ENCODE measurements at regions not wholly inside any gene's neighbourhood (a gene's known extent, or its start where the extent isn't known, plus 50 kb on each side); places are given as distances from the start of the nearest gene placed in this dataset.

GRCh38 chr11:32039149-32039548, 51.7 kb upstream of the RCN1 start:
- DNase-seq (ENCODE audit: extremely low read depth in 1 of 11, low read depth in 9 of 11, low spot score in 4 of 11): no peak

DNA sequence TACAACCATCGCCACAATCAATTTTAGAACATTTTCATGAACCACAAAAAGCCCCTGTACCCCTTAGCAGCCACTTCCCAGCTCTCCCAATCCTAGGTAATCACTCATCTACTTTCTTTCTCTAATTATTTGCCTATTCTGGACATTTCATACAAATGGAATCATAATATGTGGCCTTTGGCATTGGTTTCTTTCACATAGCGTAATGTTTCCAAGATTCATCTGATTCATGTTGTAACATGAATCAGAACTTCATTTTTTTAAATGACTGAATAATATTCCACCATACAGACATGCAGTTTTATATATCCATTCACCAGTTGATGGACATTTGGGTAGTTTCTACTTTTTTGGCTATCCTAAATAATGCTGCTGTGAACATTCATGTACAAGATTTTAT, 56.2 kb upstream of the RCN1 start:
- no peak for DNase-seq (ENCODE audit: extremely low read depth in 1 of 11, low read depth in 9 of 11, low spot score in 4 of 11)

DNA sequence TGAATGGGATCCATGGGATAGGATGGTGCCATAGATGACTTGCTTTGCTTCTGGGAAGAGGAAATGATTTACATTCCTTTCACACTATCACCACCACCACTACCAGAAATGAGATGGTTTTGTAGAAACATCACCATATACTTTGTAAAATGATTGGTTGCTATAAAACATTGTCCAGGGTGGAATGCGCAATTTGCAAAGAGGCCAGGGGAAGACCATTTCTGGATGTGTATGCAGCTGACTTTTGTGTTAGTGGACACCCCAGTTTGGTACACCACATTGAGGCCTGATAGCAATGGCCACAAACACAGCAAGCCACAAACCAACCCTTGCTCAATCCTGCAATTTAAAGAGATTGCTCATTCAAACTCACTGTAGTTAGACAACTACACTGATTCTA, 56.7 kb upstream of the RCN1 start:
- DNase-seq (ENCODE audit: extremely low read depth in 1 of 11, low read depth in 9 of 11, low spot score in 4 of 11): no peak

- no peak for DNase-seq (ENCODE audit: extremely low read depth in 1 of 11, low read depth in 9 of 11, low spot score in 4 of 11)
Measured at GRCh38 chr11:32033491-32033890, 57.4 kb upstream of the RCN1 start.

DNA sequence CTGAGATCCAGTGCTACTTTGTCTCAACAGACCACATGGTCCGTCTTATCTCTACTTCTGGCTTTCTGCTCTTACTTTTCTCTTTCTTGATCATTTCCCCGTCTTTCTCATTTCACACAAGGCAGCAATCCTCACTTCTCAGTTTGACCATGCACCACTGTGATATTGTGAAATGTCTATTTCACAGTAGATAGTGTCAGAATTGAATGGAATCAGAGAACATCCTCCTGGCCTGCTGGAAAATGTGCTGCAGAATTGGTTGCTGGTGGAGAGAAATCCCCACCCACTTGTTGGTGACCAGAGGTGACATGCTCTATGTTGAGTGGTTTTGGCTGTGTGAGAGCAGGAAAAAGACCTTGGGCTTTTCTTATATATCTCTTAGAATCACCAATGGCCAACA, 57.8 kb upstream of the RCN1 start:
- DNase-seq (ENCODE audit: extremely low read depth in 1 of 11, low read depth in 9 of 11, low spot score in 4 of 11): no peak

DNA sequence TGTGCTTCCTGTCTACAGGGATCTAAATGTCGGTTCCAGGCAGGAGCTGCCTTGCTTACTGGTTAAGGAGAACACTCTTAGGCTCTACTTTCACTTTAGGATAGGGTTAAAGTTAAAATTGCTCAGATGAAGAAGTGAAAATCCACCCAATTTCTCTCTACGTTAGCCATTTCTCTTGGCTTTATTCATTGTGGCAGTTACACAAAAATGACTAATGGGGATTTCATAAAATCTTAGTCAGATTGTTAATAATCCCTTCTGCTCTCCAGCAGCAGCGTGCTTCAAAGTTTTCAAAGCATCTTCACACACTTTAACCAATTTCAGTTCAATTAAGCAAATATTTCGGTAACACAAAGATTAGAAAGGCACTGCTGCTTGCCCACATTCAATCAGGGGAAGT, 58.4 kb upstream of the RCN1 start:
- no peak for DNase-seq (ENCODE audit: extremely low read depth in 1 of 11, low read depth in 9 of 11, low spot score in 4 of 11)

DNA sequence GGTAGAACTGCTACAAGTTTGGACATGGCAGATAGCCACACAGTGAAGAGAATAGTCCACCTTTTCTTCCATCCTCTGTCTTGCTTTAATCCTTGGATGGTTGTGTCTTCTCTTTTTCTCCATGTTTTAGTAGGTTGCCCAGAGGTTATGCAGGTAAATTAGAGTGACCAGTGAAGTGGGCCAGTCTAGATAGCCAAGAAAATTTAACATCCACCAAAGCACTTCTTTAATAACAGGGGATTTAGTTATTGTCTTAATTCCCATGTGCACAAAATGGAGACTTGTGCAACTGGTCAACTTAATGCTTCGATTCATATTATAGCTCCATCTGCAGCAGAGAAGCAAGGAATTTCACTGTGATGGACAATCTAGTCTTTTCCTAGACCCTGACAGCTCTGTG, 58.8 kb upstream of the RCN1 start:
- no peak for DNase-seq (ENCODE audit: extremely low read depth in 1 of 11, low read depth in 9 of 11, low spot score in 4 of 11)

DNA sequence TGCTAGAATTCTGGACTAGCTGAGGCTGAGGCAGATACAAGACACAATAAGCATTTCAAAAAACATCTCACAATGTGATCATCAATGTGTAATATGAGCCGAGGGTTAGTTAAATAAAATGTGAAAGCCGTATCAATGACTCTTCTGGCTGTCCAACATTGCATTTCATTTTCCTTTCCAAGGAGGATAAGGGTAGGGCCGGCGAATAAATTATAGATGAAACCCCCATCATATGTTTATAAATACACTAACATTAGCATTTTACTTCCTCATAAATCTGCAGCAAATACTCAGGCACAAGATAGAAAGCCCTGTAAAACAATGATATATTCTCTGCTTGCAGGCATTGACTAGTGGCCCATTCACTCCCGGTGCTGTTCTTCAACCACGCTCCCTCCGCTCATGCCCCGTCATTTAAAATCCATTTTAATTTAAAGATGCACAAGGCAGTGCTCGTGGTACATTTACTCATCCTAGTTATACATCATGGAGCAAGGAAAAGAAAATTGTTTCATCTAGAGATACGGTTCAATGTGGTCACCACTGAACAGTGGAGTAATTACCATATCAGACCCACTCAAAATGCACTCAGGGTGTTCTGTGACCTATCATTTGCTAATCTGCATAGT, 59.9 kb upstream of the RCN1 start:
- no peak for DNase-seq (ENCODE audit: extremely low read depth in 1 of 11, low read depth in 9 of 11, low spot score in 4 of 11)

- DNase-seq (ENCODE audit: extremely low read depth in 1 of 11, low read depth in 9 of 11, low spot score in 4 of 11): no peak
Measured at GRCh38 chr11:32029721-32030120, 61.2 kb upstream of the RCN1 start.

DNA sequence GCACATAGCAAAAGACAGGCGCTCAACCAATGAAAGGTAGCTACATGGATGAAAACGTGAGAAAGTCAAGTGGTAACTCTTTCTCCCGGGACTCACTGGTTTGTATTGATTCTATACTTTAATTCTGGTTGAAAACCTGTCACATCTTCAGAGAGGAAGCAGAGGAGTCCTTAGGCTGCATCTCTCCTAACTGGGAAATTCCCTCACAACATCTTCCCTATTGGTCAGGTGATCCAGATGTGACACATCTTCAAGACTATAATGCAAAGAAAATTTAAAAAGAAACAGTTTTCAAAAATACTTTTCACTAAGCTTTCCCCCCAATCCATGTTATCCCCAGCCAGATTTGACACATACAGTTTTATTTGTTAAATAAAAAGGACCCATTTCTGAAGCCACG, 62.7 kb upstream of the RCN1 start:
- no peak for DNase-seq (ENCODE audit: extremely low read depth in 1 of 11, low read depth in 9 of 11, low spot score in 4 of 11)

DNA sequence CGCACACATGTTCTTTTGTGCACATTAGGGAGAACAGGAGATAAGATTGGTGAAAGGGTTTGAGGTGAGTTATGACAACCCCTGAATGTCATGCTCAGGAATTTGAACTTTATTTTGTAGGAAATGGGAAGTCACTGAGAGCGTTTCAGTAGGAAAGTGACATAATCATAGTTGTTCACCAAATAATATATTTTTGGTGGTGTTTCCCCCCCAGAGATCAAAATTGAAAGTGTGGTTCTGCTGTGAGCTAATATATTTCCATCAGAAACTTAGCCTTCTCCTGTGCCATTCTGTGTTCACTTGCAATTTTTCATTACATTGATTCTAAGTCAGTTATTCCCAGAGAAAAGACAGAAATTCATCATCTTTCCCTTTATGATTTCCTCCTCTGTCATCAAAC, 64.1 kb upstream of the RCN1 start:
- DNase-seq (ENCODE audit: extremely low read depth in 1 of 11, low read depth in 9 of 11, low spot score in 4 of 11): no peak

DNA sequence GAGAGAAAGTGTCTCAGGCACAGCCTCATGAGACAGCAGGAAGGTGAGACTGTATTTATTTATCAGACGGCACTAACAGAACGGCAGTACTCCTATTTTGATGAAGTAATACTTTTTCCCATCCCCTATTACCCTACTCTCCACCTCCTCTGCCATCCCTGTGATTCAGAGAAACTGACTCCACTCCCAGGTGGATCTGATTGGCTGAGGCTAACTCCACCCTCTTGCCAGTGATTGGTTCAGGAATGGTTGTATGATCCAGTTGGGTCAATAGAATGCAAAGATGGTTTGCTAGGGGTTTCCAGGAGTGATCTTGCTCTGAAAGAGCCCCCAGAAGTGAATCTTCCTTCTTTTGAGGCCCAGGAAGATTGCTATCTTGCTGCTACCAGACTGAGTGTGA, 65.9 kb upstream of the RCN1 start:
- no peak for DNase-seq (ENCODE audit: extremely low read depth in 1 of 11, low read depth in 9 of 11, low spot score in 4 of 11)

GRCh38 chr11:32023370-32024305, 67.2 kb upstream of the RCN1 start:
- no peak for DNase-seq (ENCODE audit: extremely low read depth in 1 of 11, low read depth in 9 of 11, low spot score in 4 of 11)

- no peak for DNase-seq (ENCODE audit: extremely low read depth in 1 of 11, low read depth in 9 of 11, low spot score in 4 of 11)
Measured at GRCh38 chr11:32018672-32019071, 72.2 kb upstream of the RCN1 start.

GRCh38 chr11:32016111-32016510, 74.8 kb upstream of the RCN1 start:
- no peak for DNase-seq (ENCODE audit: extremely low read depth in 1 of 11, low read depth in 9 of 11, low spot score in 4 of 11)

DNA sequence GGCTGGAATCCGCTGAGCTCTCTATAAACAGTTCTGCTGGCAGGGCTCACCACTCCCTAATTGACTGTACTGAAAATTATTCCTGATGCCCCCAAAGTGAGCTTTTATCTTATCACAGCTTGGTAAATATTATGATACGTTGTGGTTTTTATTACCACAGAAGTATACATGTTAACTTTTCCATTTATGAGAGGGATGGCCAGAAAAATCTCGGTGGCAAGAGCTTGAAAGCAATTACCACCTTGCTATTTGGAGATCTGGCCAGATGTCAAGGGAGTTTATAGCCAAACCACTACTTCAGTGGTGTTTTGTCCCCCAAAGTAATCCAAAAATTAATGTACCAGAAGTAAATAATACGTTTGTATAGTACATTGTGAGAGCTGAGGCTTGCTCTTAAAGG, 75.4 kb upstream of the RCN1 start:
- DNase-seq (ENCODE audit: extremely low read depth in 1 of 11, low read depth in 9 of 11, low spot score in 4 of 11): no peak

- DNase-seq (ENCODE audit: extremely low read depth in 1 of 11, low read depth in 9 of 11, low spot score in 4 of 11): no peak
Measured at GRCh38 chr11:32013603-32014002, 77.3 kb upstream of the RCN1 start.

- no peak for DNase-seq (ENCODE audit: extremely low read depth in 1 of 11, low read depth in 9 of 11, low spot score in 4 of 11)
Measured at GRCh38 chr11:32012049-32012448, 78.8 kb upstream of the RCN1 start.

- DNase-seq (ENCODE audit: extremely low read depth in 1 of 11, low read depth in 9 of 11, low spot score in 4 of 11): no peak
Measured at GRCh38 chr11:32008880-32009551, 81.9 kb upstream of the RCN1 start.

- peak in 4 of 11 donors; percentile 10 to 21 (median 14) for DNase-seq (ENCODE audit: extremely low read depth in 1 of 11, low read depth in 9 of 11, low spot score in 4 of 11)
Measured at GRCh38 chr11:32006799-32007388, 84.0 kb upstream of the RCN1 start.

Data from renal cortex interstitium (tissue), 11 donors.